ENCODE measurements at regions not wholly inside any gene's neighbourhood (a gene's known extent, or its start where the extent isn't known, plus 50 kb on each side); places are given as distances from the start of the nearest gene placed in this dataset.

DNA sequence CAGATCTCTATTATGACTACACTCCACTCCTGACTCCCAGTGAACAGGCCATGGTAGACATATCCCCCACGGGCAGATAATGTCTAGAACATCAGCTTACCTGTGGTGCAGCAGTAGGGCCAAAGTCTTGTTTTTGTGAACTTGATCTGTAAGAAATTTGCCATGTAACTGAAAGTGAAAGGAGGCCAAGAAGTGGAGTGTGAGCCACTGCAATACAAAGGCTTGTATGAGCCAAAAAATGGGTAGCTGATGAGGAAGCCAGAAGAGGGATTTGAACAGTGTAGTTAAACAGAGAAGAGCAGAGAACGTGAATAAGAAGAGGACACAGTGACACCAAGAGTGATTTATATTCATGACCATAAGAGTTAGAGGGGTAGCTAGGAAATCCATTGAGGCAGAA lies 361.7 kb downstream of the DMRT2 start:
- no peak for DNase-seq (ENCODE audit: low read depth in 4 of 4, low spot score in 2 of 4)

DNA sequence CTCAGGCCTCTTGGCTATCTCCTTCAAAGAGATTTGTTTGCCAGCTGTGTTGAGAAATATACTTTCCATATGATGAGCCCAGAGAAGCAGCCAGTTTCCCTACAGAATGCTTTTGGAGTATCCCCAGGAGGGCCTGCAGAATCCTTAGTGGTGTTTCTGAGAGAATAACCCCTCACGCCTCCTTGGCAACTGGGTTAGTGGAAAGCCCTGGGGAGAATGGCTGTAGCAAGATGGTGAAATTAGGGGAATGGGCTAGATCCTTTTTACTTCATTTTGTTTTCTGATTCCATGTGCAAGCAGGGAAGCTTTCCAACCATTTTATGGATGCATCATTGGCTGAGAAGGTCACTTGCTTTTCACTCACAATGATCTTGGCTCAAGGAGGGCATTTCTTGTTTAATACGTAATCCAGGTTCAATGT lies 364.6 kb downstream of the DMRT2 start:
- no peak for DNase-seq (ENCODE audit: low read depth in 4 of 4, low spot score in 2 of 4)

DNA sequence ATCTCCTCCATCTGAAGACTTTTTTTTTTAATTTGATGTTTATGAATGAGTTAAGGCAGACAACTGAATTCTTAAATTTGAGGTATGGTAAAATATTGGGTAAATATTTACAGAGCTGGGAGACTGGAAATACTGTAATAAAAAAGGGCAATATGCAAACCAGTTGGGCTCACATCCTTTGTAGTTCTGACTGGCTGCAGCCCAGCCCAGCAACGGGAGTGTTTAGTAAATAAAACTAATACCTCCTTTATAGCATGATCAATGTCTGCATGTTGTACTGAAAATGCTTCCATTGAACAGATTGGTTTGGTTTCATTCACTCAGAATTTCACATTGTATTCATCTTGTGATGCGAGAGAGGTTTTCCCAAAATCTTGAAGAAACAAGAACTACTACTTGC lies 365.0 kb downstream of the DMRT2 start:
- DNase-seq (ENCODE audit: low read depth in 4 of 4, low spot score in 2 of 4) = no peak

DNA sequence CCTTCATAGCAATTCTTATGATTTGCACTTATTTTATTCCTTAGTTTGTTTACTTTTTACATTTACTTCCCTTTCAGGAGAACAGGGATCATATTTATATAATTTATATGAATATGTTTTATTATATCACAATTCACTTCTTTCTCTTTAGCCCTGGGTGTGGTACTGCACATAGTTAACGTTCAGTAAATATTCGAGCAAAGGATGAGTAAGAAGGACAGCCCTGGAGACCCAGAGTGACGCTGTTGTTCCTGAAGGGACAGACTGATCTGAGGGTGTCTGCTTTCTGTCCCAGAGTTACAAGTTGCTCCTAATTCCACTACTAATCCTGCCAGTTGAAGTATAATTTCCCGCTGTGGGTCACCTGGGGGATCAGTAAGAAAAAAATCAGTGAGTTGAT lies 366.1 kb downstream of the DMRT2 start:
- no peak for DNase-seq (ENCODE audit: low read depth in 4 of 4, low spot score in 2 of 4)

DNA sequence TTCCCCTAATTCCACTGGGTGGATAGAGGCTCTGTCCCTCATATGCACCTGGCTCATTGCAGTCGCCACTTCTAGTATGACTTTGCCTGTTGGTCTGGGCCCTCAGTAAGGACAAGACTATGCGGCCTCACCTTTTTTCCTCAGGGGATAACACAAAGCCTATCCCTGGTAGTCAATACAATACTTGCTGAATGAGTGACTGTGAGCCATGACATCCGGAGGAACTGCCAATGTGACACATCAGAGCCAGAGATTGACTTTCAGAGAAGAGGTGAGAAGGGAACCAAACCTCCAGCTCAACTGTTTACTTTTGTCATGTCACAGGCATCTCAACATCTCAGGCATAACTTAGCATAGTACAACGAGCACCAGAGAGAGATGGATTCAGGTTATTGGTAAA lies 371.3 kb downstream of the DMRT2 start:
- no peak for DNase-seq (ENCODE audit: low read depth in 4 of 4, low spot score in 2 of 4)

DNA sequence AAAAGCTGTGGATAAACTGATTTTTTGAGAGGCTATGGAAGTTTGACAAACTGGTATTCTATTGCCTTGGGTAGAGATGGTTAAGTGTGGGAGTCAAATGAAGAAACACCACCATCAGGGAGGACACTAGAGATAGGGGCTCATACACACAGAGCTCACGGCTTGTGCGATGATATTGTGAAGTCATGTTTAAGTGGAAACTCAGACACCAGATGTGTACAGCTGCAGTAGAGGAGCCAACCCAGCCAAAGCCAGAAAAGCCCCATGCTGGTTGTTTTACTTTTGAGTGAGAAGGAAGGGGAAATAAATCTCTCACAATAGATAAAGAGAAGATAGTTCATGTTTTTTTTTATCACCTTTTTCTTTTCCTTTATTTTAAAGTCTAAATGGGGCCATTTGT lies 377.7 kb downstream of the DMRT2 start:
- DNase-seq (ENCODE audit: low read depth in 4 of 4, low spot score in 2 of 4) = no peak

DNA sequence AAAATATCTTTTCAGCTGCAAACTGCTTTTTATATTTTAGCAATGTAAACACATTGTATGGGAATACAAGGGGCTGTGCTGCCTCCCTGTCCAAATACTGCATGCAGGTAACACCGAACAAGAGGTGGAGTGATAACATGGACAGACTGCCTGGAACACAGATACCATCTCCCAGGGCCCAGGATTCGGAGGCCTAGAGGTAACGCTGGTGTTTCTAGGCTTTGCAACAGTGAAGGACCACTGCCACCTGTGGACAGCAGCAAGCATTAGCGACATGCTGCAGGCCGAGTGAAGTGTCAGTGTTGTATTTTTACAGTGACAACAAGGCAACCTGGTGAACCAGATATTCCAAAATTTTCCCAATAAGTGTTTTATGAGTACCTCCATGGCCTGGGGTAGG lies 379.1 kb downstream of the DMRT2 start:
- no peak for DNase-seq (ENCODE audit: low read depth in 4 of 4, low spot score in 2 of 4)

DNA sequence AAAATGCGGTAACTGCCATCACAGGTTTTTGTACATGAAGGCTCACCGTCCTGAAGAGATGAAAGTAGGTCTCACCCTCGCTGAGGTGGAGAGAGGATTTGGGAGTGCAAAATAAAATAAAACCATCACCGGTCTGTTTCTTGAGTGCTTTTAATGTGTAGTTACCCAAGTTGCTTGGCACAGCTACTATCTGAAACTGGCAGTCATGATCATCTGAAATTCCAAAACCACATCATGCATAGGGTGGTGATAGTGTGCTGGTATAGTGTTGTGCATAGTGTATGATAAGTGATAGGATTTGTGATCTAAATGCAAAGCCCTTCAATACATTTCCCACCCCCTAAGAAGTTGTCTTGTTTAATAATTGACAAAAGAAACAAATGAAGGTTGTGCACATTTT lies 381.3 kb downstream of the DMRT2 start:
- no peak for DNase-seq (ENCODE audit: low read depth in 4 of 4, low spot score in 2 of 4)

DNA sequence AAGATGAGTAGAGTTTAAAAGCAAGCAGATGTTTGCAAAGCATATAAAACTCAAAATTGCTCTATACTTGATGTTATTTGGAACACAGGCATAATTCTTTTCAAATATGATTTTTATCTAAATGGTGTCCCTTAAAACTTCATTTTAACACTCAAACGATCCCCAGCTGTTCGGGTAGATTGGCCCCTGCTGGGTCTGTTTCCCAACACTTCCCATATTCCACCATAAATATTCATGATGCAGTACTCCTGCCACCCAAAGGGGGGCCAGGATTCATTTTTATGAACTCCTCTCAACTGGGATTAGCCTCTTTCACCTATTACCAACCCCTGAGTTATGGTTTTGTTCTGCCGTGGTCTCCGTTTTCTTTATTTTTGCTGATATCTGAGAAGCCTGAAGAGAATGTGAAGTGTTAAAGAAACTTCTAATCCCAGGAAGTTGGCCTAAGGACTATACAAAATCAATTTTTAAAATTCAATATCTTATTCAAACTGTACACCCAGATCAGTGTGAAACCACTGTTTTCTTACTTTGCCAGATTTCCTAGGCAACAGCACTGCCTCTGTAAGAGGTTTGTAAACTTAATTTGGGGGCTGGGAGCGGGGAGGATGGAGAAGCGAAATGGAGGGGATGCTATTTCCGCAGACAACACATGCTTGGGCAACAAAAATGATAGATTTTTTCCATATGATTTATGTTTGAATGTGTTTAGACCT lies 384.1 kb downstream of the DMRT2 start:
- no peak for DNase-seq (ENCODE audit: low read depth in 4 of 4, low spot score in 2 of 4)

DNA sequence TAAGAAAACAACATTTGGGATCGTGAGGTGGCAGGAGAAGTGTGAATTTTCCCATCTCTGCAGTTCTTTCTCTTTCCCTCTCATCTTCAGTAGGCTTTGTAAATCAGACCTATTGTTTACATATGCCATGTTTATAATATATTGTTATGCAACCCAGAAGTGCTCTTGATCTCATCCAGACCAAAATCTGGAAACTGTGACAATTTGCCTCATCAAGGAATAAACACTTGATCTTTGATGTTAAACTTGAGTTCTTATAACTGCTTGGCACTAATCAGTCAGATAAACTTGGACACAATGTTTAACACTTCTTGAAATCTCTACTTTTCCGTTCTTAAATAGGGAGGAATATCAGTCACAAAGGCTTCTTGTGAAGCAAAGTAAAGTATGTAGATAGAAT lies 384.7 kb downstream of the DMRT2 start:
- DNase-seq (ENCODE audit: low read depth in 4 of 4, low spot score in 2 of 4) = no peak

DNA sequence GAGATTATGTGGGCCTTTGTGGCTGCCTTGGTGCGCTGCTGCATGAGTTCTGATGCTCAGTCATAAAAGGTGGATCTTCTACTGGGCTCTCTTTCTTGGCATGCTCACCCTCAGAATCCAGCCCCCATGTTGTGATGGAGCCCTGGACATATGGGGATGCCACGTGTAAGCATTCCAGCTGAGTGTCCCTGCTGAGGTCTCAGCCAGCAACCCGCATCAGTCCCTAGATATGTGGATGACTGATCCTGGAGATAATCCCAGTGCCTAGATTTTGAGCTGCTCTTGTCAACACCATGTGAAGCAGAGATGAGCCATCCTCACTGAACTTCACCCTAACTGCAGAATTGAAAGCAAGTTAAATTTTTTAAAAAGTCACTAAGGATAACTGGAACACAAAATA lies 390.1 kb downstream of the DMRT2 start:
- no peak for DNase-seq (ENCODE audit: low read depth in 4 of 4, low spot score in 2 of 4)

DNA sequence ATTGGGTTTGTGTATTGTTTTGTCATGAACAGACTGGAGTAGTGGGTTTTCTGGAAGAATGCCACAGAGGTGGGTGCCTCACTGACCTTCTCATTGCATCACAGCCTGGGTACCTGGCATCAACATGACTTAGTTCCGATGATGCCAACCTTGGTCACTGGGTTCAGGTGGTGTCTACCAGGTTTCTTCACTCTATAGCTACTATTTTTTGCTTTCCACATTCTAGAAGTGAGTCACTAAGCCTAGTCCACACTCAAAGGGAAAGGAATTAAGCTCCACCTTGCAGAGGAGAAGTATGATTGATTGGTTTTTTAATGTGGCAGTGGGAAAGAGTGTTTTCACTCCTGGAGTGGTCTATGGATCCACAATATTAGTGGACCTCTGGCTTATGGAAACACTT lies 391.9 kb downstream of the DMRT2 start:
- no peak for DNase-seq (ENCODE audit: low read depth in 4 of 4, low spot score in 2 of 4)

DNA sequence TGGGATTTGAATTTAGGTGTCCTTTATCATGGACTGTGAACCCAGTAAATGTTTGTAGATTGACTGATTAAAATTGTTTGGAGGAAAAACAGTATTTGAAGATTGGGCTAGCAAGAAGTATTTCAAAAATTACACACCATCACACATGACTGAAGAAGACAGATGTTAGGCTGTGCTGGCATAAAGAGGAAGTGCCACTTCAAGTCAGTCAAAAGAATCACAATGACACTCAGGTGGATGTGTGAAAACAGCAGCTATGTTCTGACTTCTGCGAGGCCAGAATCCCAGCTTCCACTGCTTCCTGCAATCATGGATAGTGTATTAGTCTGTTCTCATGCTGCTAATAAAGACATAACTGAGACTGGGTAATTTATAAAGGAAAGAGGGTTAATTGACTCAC lies 393.3 kb downstream of the DMRT2 start:
- no peak for DNase-seq (ENCODE audit: low read depth in 4 of 4, low spot score in 2 of 4)

DNA sequence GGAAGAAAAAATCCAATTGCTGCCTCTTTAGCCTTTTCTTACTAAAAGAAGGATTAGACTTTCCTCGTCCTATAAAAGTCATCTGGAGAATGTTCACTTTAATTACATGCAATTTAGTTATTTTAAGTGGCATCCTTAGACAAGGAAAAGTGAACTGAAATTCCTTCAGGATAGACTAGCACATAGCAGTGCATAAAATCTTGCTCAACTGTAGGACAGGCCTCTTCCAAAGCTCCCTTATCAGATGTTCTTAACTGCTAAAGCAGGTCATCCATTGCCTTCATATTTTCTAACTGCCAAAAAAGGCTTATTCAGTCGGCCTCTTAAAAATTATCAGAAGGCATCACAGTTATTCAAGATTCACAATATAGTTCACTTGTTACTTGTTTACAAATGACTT lies 396.5 kb downstream of the DMRT2 start:
- DNase-seq (ENCODE audit: low read depth in 4 of 4, low spot score in 2 of 4) = no peak

DNA sequence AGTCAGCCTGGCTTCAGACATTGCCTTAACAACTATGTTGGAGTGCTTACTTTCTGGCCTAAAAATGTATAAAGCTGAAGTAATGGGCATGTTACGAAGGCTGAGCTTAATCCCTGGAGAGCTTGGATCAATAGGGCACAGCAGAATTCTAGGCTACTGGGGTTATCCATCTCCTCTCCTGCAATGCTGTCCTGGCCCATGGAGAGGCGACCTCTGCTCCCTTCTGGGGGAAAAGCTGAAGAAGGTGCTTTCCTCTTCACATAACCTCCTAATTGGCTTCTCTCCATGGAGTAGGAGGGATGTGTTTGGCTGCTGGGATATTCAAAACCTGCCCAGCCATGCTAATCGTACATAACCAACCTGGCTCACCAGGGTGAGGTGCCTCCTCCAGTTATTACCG lies 403.5 kb downstream of the DMRT2 start:
- DNase-seq (ENCODE audit: low read depth in 4 of 4, low spot score in 2 of 4) = no peak

DNA sequence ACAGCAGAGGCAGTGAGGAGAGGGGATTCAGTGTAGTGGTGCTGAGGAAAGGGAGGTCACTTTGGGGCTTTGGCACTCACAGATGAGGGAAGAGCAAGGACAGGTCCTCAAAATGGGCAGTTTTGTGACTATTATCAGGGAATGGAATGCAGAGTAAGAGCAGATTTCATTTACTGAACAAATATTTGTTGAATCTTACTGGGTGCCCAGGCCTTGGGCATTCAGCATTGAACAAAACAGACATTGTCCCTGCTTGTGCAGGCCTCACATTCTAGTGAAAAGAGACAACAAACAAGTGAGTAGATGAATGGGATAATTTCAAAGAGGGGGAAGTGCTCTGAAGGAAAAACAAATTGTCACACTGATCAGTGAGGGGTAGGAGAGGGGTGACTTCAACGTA lies 404.1 kb downstream of the DMRT2 start:
- DNase-seq (ENCODE audit: low read depth in 4 of 4, low spot score in 2 of 4) = no peak

DNA sequence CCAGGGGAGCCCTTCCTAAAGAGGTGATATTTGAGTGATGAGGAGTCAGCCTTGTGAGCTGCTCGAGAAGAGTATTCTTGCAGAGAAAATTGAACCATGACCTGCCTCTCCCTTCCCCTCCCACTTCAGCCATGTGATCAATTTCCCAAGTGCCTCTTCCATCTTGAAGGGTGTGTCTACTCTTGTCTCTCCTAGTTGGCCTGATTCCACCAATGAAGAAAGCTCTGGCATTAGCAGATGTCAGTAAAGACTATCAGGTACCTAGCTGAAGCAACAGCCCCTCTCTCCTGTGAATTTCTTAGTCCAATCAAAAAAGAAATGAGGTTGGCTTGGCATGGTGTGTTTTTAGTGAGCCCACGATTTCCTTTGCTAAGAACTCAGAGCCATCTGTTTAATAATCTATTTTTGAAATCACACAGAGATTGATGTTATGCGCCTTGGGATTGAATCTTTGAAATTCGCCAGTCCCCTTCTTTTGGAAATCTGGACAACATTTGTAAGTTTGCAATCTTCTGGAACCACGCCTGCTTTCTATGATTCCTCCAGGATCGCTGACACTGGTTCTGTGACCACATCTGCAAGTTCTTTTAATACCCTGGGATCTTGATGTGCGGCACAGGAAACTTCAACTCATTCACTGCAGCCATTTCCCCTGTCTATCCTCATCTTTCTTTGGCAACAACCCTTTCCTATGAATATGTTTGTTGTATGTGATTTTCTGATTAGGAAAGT lies 404.6 kb downstream of the DMRT2 start:
- no peak for DNase-seq (ENCODE audit: low read depth in 4 of 4, low spot score in 2 of 4)

DNA sequence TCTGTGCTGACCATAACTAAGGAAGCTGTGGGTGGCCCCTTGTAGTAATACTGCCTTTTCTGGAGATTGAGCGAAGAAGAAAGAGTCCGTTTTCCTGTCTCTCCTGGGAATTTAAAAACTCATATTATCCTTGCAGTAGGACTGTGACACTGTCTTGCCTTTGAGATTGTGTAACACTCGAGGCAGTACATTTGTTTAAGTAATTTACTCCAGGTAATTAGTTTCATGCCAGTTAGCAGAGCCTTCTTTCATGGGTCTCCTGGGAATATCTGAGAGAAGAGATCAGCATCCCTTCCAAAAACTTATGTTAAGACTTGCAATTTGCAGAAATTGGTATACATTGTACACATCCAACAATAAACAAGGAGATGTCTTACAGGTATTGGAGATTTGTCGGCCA lies 405.6 kb downstream of the DMRT2 start:
- DNase-seq (ENCODE audit: low read depth in 4 of 4, low spot score in 2 of 4) = no peak

DNA sequence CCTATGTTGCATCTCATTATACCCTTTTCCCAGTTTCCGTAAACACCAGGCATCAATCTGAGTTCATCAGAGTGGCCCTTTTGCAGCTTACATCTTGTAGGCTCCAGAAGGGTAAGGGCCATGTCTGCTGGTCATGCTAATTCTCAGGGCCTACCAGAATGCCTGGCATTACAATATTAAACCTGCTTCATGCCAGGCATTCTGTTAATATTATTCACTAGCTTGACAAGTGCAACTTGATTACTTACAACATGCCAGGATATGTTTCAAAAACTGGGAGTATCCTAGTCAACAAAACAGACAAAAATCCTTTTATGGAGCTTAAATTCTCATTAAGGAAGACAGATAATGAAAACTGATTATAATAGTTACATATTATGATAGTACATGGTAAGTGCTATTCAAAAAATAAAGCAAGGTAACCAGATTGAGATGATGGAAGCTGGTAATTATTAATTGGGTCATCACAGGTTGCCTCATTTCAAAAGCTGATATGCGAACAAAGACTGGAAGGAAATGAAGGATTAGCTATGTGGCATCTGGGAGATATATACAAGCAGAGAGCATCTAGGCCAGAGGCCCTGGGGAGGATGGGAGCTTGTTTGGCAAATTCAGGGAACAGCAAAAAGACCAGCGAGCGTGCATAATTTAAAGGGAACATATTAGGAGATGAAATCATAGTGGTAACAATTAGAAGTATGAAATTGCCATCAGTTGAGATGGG lies 406.3 kb downstream of the DMRT2 start:
- no peak for DNase-seq (ENCODE audit: low read depth in 4 of 4, low spot score in 2 of 4)

DNA sequence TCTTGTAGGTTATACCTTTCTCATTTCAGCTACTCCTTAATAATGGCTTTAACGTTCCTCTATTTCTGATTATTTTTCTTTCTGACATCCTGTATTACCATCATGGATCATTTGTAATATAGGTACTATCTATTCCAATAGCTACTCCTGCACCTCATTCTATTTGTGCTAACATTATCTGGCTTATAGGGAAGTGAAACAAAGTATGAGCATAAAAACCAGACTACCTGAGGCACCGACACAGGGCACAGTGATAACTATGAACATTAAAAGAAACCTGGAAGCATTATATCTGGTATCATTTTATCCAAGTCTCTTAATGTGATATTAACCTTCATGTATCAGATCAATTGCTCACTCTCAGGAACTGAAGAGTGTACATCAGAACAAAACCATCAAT lies 407.3 kb downstream of the DMRT2 start:
- DNase-seq (ENCODE audit: low read depth in 4 of 4, low spot score in 2 of 4) = no peak

DNA sequence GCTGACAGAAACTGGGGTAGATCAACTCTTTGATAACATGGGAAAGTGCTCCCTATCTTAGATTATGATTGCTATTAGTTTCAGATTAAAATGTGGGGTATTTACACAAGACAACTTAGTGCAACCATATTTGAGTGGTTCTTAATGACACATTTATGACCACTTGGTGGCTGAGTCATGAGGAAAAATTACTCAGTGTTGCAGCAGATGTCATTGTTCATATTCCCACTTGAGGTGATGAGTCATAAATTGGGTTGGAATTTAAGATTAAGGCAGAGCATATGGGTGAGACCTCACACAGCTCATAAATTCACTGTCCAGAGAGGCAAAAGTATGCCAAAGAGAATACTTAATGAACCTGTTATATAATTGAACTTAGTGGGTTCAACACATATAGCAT lies 408.3 kb downstream of the DMRT2 start:
- DNase-seq (ENCODE audit: low read depth in 4 of 4, low spot score in 2 of 4) = no peak
